Left renal cortex interstitium (tissue), 4 donors: ENCODE measurements at regions not wholly inside any gene's neighbourhood (a gene's known extent, or its start where the extent isn't known, plus 50 kb on each side); places are given as distances from the start of the nearest gene placed in this dataset.

ENCODE experiments used
- DNase-seq, 4 donors: peaks; one replicate each; pipeline ENCODE4 v3.0.0-alpha.2; 2013; ENCODE audit warnings: low read depth in 4 of 4, low spot score in 2 of 4, missing footprints in 1 of 4

GRCh38 chr3:161794551-161794950, 297.9 kb downstream of the OTOL1 start:
- DNase-seq, result no peak

DNA sequence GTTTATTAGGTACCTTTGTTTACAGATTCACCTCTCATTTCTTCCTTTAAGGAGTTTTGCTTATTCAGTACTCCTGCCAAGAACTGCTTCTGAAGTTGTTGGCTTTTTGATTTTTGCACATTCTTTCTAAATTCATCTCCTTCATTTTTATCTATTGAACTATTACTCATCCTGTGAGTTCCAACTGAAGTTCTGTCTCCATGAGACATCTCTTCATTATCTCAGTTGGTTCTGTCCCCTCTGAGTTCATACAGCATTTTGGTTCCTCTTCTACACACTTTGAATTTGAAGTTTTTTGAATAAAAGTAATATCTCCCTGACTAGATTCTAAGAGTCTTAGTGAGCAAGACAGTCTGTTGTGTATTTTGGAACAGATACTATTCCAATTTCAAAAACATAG, 299.7 kb downstream of the OTOL1 start:
- DNase-seq, result no peak

GRCh38 chr3:161796780-161797179, 300.2 kb downstream of the OTOL1 start:
- DNase-seq, result no peak

DNA sequence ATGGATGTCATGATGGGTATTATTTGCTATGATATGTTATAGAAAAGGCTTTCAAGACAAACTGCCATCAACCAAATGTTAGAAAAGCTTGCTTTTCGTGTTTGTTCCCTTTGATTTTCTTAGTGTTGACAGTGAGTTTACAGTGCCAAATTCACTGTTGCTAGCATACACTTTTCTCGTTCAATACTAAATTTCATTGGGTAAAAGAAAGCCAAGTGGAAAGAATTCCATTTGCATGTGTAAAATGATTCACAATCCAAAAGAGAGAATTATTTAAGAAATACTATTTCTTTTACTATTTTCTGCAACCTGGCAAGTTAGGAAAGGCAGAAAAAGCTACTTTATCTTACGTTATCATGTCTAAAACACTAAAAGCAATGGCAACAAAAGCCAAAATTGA, 301.4 kb downstream of the OTOL1 start:
- DNase-seq, result no peak

- no peak for DNase-seq
These were observed 304.5 kb downstream of the OTOL1 start for GRCh38 chr3:161800985-161801559.

GRCh38 chr3:161818106-161818505, 321.5 kb downstream of the OTOL1 start:
- no peak for DNase-seq

DNA sequence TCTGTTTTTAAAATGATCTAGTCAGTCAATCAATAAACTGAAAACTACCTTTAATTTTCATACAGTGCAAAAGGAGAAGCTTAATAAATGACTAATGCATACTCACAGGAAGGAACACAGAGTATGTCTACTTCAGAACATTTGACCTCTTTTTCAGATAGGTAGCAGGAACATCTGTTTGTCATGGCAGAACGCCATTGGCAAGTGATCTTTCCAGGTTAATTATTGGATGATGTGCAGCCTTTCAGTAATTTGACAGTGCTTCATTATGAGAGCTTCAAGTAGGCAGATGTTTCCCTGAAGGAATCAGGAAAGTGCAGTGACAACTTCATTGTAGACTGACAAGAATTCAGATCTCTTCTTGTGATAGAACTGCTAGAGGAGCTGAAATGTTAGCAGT, 325.0 kb downstream of the OTOL1 start:
- DNase-seq, result no peak

DNA sequence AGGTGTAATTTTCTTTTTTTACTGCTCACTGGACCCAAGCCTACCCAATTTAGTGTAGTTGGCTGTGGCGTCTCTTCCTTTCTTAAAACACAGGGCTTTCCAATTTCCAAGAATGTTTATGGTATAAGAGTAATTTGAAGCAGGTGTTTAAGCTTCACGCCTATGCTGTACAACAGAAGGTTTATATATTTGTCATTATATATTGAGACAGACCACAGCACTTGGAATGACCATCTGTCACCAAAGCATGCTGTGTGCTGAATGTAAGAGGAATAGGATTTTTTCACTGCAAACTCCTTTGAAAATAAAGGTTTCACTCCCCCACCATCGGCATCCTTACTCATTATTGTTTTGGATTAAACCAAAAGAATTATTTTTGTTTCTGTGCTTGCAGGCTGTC, 325.7 kb downstream of the OTOL1 start:
- peak in 3 of 4 donors; percentile 5 to 15 (median 9) for DNase-seq

DNA sequence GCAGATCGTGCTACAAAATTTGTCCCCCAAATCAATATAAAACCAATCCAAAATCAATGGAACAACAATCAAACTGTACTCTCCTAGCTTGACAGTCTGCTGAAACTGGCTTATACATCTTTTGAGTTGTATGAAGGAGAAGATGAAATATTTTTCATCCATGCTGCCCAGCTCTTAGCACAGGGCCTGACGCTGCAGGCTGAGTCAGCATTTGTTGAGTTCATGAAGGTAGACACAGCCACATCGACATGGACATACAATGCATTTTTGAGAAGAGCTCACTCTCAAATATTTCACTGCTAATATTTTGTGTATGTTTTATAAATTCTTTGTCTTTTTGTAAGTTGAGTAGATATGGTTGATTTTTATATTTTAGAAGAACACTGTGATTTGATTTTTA, 327.3 kb downstream of the OTOL1 start:
- DNase-seq, result no peak

- no peak for DNase-seq
These were observed 341.4 kb downstream of the OTOL1 start for GRCh38 chr3:161838021-161838420.

DNA sequence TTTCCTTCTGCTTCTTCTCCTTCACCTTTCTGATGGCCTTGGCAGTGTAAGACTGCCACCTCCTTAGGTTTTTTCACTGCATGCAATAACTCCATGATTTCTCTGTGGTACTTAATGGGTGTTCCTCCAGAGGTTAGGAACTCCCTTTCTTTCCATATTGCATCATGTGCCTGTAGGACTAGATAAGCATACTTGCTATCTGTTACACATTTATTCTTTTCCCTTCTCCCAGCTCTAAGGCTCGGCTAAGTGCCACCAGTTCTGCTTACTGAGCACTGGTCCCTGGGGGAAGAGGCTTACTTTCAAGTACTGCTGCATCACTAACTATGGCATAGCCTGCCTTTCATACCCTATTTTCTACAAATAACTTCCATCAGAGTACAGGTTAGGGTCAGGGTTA, 351.8 kb downstream of the OTOL1 start:
- DNase-seq, result no peak

DNA sequence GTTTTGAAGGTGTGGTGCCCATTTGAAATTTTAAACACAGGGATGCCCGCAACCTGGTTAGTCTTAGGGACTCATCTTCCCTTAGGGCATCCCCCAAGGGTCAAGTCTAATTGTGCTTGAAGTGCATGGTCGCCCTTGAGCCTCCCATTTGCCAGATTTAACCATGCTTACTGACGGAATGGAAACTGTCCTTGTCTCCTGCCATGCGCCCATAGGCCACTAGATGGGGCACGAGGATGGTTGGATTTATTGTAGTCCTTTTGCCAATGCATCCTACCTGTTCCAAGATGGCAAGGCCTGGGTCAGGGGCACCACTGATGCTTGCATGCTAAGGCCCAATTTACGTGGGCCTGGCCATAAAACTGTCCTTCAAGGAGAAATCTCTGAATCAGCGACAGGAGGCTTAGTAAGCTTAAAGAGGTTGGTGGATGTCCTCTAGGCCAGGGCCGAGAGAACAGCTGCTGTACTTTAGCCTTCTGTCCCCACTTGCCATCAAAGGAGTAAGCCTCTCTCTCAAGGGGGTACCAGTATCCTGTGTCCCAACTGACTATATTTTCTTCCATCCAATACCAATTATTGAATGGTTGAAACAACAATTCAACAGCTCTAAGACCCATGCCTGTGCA, 355.4 kb downstream of the OTOL1 start:
- peak in 1 of 4 donors; percentile 11 for DNase-seq

DNA sequence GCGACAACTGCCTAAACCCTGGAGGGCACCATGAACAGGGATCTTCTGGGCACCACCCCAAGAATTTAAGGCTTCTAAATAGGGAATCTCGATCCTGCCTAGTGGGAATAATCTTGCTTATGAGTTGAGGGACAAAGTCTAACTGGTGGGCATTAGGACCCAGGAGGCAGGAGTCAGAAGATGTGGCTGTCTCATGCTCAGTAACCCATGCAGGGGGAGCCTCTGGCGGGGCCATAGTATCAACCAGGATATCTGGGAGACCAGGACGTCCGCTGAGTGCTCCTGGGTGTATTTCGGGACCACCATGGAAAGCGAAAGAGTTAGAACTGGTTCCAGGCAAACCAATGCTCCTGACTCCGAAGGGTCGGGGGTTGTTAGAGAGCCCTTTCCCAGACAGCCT, 356.1 kb downstream of the OTOL1 start:
- DNase-seq, result no peak

DNA sequence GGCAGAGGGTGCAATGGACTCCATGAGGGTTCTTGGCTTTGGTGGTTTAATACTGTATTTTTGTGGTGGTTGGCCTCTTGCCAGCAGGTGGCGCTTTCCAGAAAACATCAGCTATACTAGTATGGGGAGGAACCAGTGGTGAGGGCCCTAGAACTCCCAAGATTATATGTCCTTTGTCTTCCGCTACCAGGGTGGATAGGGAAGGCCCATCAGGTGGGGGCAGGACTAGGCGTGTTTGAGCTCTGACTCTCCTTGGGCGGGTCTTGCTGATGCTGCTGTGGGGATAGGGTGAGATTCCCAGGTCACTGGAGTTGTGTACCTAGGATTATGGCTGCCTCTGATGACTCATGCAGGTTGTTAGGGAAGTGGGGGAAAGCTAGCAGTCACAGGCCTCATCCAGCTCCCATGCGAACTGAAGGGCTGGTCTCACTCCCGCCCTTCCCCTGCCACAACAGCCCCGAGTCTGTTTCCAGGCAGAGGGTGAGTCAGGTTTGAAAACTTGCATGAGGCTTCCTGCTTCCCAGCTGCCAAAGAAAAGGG, 357.7 kb downstream of the OTOL1 start:
- DNase-seq, result no peak

DNA sequence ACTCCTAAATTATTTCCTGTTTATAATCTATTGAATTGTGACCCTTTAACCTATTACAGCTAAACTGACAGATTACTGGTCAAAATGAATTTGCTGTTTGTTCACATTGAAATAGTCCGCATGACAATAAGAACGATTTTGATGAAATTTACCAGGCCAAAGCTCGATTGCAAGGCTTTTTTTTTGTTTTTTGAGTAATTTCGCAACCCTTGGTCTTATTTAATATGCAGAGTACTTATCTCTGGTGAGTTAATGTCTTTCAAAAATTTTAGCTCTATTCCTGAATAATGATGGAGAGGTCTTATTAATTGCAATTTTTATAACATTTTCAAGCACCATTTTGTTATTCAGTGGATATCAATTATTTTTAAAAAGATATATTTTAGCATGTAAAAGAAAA, 362.4 kb downstream of the OTOL1 start:
- no peak for DNase-seq

DNA sequence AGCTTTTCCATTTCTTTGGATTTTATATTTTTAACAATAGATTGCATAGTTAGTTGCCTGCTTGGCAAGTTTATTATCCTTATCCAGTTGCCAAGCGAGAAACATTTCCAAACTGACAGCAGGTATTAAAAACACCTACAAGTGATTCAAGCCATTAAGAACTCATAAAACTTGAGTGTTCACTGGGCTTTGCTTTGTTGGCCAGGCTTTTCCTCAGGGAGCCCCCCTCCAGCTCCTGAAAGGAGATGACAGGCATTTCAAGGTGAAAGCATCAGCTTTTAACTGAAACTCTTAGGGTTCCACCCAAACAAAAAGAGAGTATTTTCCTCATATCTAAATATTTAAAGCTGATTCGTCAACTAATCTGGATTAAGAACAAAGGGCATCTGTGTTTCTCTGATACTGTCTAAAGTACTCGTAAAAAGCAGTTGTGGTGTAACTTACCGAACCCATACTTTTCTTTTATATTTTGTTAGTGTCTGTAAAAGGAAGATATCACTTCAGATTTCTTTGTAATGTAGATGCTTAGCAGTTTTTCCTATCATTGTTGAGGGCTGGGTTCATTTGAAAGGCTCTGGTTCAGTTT, 363.4 kb downstream of the OTOL1 start:
- DNase-seq, result no peak

GRCh38 chr3:161863775-161864174, 367.2 kb downstream of the OTOL1 start:
- DNase-seq, result no peak

DNA sequence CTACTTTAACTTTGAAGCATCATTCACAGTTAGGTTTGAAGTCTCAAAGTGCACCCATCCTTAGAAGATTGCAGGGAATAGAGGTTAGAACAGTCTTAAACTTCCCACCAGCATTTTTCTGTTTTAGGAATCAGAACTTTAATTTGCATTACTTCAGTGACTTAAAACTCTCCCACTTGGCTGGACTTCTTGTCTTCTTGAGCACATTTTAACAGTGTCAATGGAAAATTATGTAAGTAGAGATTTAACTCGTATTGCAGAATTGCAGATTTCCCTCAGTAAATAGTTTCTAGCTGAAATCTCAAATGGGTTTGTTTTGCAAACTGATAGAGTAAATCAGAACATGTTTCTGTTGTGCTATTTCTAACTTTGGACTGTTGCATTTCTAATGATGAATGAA, 369.6 kb downstream of the OTOL1 start:
- DNase-seq, result no peak

- DNase-seq, result no peak
These were observed 378.9 kb downstream of the OTOL1 start for GRCh38 chr3:161875483-161875882.

DNA sequence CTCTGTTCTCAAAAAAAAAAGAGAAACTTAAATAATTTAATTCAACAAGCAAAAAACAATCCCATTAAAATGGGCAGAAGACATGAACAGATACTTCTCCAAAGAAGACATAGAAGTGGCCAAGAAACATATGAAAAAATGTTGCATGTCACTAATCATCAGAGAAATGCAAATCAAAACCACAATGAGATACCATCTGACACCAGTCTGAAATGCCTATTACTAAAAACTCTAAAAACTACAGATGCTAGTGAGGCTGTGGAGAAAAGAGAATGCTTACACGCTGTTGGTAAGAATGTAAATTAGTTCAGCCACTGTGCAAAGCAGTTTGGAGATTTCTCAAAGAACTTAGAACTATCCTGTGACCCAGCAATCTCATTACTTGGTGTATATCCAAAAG, 382.9 kb downstream of the OTOL1 start:
- DNase-seq, result no peak

DNA sequence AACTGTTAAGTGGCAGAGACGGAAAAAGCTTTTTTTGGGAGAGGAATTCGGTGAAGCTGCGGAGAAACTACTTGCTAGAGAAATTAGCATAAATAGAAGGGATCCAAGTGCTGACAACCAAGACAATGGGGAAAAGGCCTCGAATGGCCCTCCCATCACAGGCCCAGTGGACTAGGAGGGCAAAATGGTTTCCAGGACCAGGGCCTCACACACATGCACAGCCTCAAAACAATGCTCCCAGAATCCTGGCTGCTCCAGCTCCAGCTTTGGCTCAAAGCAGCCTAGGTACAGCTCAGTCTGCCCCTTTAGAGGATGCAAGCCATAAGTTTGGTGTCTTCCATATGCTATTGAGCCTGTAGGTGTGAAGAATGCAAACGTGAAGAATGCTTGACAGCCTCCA, 388.2 kb downstream of the OTOL1 start:
- no peak for DNase-seq

GRCh38 chr3:161890147-161890625, 393.6 kb downstream of the OTOL1 start:
- no peak for DNase-seq
